HG02678 (cell line): ENCODE measurements at regions not wholly inside any gene's neighbourhood (a gene's known extent, or its start where the extent isn't known, plus 50 kb on each side); places are given as distances from the start of the nearest gene placed in this dataset.

Experiments used
- ATAC-seq: cut with Tn5 transposase; IDR thresholded peaks from one replicate; pipeline ENCODE4 v1.9.1; 2021; ENCODE audit warnings: mild to moderate bottlenecking, moderate library complexity; ENCODE audit not compliant: unreplicated experiment

DNA sequence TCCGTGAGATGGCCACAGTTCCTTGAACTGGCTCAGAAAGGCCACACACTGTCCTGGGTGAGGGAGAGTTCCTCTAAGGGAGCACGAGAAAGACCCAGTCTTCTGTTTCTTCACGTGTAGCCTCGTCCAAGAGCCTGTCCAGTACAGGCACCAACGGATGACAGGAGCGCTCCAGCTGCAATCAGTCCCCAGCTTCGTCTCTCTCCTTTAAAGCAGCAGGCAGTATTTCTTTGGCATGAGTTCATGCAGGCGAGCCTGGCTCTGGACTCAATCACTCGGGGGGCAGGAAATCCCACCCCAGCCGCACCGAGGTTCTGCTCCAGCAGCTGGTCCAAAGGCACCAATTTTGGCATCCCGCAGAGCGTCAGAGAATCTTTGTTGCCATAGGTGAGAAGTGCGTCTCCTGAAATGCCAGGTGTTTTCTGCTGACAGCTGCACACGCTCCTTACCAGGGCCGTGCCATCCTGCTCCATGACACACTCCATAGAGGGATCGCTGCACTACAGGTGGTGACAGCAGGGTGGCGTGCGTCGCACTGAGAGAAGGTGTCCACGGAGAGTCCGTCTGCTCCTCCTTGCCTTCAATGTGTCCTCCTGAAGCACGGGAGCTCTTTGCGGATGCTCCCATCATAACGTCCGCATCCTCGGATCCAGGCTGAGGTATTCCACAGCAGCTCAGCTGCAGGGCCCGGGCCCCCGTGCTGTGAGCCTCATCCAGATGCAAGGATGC, 59.6 kb upstream of the AFDN start:
- no peak for ATAC-seq

DNA sequence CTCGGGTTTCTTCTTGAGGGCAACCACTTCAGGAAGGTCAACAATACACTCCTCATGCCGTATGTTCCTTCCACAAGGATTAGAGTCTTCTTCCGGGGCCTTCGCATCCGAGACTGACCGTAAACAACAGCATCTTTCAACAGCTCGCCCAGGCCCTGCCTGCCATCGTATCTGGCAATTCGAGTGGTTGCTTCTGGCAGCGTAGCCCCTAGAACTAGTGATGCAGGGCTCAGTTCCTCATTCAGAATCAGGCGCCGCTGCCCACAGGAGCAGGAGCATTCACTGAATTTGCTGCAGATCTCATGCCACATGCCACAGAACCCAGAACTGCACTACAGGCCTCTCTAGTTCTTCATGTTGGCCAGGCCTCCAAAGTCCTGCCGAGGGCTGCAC, 59.0 kb upstream of the AFDN start:
- no peak for ATAC-seq

DNA sequence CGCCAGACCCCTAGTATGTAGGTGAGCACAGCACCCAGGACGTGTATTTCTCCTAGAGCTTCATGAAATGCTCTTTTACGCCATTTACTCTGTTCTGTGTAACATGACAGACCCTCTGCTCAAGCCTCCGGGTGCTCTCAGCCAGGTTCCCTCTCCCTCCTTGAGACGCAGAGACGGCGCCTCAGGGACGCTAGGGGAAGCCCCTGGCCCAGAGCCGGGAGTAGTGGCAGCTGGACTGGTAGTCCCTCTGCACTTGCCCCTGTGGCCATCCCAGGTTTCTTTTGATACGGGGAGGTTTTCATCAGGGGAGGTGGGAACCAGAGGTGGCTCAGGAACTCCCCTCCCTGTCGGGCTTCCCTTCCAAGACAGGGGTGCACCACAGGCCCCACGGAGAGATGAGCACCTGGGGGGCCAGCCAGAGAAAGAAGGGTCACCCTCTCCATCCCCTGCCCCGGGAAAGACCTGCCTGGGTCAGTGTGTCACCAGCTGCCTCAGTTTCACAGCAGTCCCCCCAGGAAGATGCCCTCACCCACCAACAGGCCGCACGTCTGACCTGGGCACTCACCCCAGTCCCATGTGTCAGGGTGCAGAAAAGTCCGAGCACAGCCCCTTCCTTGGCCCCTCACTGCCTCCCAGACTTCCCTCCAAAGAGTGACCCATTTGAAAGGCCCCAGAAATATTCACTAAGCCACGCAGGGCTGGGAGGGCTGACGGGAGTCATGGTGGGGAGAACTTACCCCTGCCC, 58.1 kb upstream of the AFDN start:
- ATAC-seq, result no peak

DNA sequence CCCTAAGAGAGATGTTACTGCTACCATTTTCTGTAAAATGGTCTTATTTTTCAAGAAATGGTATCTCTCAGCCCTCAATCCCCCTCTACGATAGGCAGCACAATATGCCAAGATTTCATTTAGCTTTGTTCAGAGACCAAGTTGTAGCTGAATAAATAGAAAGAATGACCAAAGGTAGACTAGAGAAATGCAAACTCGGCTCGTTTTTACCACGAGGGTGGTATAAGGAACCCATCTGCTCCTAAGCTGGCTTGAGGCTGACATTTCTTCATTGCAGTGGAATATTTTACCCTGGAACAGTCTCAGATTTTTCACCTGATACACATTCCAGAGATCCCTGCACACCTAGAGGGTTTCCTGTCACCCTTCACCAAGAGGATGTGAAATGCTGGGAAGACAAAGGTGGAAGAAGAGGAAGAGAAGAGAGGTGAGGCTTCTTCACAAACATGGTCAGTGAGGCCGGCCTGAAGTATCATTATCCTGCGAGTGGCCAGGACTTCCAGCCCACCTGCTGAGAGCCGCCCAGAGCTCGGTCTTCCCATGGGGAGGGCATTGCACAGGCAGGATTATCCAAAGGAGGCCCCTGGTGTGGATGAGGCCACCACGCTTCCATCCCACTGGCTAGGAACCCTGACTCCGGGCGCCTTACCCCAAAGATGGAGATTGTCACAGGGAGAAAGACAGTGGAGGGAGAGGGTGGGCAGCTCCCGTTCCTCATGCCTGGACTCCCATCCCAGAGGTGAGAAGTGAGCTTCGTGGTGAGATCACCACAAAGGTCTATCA, 57.1 kb upstream of the AFDN start:
- ATAC-seq, result no peak

DNA sequence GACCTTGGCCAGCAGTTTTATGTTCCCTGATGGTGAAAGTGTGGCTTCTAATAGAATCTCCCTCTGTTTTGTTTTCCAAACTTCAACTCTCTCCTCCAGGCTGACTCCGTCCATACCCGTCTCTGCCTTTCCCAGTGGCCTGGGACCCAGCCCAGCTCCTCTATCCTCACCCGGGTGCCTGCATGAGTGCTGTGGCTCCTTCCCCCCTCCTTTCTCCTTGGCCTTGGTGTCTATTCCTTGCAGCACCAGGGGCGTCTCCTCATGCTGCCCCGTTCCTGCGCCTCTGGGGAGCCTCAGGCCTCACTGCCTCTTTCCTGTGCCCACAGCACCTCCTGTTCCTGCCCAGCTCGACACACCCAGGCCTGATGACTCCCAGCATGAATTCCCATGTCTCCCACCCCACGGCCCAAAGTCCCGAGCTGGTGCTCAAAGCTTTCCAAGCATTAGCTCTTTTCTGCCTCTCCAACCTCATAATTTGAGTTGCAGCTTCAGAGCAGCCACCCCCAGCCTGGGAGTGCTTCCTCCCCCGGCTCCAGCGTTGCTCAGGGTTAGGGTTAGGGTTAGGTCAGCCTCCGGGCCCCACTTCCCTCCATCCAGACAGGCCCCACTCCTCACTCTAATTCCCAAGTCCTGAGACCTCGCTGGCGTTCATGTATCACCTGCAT, 56.3 kb upstream of the AFDN start:
- no peak for ATAC-seq

DNA sequence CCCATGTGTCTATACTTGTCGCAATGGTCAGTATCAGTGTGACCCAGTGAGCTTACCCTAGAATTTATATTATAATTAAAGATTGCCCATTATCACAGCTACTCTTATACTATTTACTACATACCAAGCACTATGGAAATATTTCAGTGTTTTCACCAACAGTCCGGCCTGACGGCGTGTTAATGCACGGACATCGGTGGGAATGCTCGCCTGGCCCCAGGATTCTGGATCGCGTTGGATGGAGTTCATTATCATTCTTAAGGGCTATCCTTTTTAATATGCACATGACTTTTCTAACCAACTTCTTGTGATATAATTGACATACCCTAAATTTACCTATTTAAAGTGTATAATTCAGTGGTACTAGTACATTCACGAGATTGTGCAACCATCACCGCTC, 51.8 kb upstream of the AFDN start:
- ATAC-seq, result no peak

DNA sequence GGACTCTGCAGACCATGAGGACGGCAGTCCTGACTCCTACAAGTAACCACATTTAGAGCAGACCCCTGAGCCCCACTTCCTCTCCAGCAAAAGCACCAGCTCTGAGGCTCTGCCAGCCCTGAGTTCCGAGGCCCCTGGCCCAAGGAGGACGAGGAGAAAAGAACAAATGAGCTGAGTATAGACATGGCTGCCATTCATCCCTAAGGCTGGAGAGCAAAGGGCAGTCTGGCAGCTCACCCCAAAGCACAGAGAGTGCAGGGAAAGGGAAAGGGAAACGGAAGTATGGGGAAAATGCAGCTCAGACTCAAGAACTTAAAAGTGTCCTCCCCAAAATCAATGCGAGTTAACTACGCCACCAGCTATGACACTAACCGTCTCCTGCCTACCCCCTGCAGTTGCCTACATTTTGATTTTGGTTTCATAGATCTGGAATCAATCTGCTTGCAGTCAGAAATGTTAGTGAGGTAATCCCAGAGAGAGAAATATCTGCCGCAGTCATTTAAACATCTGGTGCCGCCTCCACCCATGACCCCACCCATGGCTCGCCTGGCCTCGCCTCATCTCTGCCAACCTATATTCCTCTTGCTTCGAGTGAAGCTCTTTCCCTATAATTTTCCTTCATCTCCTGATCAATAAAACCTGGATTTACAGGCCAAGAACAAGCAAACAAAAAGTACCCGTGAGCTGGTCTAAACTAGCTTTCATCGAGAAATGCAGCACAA, 49.6 kb upstream of the AFDN start:
- no peak for ATAC-seq
